Suppressor macrophage treated with lipopolysaccharide for 1 hour (primary cell): ENCODE measurements at regions not wholly inside any gene's neighbourhood (a gene's known extent, or its start where the extent isn't known, plus 50 kb on each side); places are given as distances from the start of the nearest gene placed in this dataset.
"Not testable (repeated sequence)": the region's sequence is repeated elsewhere in the genome, so short reads cannot be mapped to it uniquely, and the experiment has no call there.

Source experiments
- DNase-seq, 3 donors: peaks; one replicate each; pipeline ENCODE4 v3.0.0-alpha.2; 2020 to 2022

DNA sequence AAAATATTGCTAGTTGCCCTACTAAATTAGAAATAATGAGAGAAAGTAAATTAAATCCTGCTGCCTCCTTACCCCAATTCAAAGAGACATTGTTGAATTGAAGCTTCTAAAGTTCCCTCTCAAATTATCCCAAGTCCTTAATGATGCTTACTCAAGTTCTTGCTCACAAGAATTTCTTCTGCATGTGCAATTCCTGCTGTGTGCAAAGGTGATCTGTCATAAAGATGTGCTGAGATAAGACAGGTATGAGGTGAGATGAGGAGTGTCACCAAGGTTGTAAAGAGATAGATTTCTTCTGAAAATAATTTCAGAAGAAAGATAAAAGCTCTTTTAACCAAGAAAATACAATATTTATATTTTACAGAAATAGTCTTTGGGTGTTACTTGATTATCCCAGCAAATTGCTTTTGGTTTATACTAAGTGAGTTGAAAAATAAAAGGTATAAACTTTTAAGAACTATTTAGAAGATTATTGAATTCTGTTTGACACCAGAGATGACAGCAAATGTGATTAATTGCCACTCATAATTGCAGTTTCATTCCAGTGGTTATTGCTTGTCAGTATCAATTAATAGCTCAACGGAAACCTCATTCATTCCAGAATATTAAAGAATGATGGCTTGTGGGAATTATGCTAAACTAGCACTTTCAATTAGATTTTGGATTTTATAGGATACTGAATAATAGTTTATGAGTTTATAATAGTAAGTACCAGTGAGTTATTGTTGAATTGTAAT lies 674.3 kb downstream of the STK39 start:
- no peak for DNase-seq

DNA sequence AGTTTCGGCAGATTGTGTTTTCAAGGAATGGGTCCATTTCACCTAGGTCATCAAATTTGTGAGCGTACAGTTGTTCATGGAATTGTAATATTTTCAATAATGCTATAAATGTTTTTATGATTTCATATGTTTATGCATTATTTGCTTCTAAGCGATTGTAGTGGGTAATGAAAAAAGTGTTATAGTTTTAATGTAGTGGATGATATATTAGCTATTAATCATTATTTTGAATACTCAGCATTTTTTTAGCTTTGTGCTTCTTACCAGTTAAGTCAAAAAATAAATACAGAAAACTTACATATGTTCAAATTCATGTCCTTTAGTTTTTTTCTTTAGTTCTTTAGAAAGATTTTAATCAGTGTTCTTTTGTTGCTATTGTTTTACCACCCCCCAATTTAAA lies 677.0 kb downstream of the STK39 start:
- DNase-seq = no peak

DNA sequence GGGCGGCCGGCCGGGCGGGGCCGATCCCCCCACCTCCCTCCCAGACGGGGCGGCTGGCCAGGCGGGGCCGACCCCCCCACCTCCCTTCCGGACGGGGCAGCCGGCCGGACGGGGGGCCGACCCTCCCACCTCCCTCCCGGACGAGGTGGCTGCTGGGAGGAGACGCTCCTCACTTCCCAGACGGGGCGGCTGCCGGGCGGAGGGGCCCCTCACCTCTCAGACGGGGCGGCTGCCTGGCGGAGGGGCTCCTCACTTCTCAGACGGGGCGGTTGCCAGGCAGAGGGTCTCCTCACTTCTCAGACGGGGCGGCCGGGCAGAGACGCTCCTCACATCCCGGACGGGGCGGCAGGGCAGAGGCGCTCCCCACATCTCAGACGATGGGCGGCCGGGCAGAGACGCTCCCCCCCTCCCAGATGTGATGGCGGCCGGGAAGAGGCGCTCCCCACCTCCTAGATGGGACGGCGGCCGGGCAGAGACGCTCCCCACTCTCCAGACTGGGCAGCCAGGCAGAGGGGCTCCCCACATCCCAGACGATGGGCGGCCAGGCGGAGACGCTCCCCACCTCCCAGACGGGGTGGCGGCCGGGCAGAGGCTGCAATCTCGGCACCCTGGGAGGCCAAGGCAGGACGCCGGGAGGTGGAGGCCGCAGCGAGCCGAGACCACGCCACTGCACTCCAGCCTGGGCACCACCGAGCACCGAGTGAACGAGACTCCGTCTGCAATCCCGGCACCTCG lies 675.8 kb downstream of the XIRP2 start:
- DNase-seq = not testable (repeated sequence)

DNA sequence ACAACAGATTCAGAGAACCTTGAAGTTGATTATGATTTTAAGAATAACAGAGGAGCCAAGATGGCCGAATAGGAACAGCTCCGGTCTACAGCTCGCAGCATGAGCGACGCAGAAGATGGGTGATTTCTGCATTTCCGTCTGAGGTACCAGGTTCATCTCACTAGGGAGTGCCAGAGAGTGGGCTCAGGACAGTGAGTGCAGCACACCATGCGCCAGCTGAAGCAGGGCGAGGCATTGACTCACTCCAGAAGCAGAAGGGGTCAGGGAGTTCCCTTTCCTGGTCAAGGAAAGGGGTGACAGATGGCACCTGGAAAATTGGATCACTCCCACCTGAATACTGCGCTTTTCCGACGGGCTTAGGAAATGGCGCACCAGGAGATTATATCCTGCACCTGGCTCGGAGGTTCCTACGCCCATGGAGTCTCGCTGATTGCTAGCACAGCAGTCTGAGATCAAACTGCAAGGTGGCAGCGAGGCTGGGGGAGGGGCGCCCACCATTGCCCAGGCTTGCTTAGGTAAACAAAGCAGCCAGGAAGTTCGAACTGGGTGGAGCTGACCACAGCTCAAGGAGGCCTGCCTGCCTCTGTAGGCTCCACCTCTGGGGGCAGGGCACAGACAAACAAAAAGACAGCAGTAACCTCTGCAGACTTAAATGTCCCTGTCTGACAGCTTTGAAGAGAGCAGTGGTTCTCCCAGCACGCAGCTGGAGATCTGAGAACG lies 670.2 kb downstream of the XIRP2 start:
- not testable (repeated sequence) for DNase-seq

DNA sequence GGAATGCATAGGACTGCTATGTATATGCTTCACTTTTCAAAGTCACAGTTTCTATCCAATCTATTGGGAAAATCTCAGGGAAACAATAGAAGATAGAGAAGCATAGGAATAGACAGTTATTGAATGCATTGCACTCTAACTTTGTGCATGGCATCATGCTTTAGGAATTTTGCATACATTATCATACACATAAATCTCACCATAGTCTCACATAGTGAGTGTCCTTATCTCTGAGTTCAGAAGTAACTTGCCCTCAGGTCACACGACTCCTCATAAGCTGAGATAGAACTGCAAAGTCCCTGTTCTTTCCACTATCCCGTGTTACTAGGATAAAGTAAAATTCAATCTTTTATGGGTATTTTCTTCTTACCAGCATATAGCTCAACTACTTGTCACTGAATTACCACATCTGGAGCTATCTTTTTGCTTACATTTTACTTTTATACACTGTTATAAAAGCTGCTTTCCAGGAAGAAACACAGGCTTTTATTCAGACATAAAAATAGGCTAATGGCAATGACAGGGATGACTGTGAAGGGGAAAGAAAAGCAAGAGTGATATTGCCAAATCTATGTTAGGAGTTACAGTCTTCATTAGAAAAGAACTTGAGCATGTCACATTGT lies 666.9 kb downstream of the XIRP2 start:
- DNase-seq = no peak

DNA sequence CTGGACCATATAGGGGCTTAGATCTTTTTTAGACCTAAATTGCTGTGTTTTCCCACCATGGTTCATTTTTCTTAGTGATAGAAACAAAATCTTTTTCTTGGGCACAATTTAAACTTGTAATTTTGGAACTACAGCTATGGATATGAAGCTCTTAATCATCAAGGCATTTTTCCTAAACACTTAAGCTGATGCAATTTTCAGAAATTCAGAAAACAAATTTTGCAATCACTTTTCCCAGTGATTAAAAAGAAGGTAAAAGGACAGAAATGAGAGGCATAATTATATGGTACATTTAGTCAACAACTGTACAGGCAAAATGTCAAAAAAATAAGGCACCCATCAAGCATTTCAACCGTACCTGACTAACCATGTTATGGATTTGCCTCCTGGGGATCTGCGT lies 665.4 kb downstream of the XIRP2 start:
- no peak for DNase-seq

DNA sequence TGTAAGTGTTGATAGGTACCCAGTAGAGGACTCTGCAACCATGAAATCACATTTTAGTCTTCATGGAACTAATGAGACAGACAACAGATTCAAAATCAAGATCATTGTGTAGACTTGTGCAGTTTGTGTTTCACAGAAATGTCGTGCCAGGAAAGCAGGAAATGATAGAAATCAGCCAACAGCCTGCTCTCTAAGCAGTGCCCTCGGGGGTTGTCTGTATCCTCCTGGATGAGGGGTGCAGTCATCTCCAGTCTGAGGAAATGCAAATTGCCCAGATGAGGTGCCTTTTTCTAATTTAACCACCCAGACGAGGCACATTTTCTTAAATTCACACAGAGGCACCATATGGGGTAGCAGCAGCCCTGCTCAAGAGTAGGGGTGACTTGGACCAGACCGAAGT lies 663.1 kb downstream of the XIRP2 start:
- no peak for DNase-seq

DNA sequence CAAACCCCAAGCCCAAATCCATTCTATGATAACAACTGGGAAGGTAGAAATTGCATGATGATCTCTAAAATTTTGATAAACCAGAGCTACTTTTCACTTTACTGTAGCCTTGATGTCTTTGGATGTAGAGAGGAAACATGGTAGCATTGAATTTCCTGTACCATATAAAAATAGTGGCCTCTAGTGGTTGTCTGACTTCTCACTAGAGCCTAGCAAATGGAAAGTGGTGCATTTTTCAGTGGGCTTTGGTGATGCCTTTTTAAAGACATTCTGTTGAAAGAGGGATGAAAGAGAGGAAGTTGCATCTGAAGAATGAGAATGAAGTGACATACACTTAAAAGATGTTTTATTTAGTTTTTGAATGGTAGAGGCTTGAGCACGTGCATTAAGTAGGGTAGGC lies 662.2 kb downstream of the XIRP2 start:
- no peak for DNase-seq

DNA sequence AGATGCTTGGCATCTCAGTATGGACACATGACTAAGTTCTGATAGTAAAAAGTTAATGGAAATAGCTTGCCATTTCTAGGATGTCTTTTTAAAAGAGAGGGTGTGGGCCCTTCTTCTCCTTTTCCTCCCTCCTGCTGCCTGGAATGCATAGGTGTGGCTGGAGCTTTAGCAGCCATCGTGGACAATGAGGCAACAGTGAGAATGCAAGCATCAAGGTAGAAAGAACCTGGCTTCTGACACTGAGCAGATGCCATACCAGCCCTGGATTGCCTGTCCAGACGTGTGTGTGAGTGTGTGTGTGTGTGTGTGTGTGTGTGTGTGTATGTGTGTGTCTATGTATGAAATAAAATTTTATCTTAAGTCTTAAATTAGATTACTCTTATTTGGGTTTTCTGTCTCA lies 660.1 kb downstream of the XIRP2 start:
- no peak for DNase-seq

DNA sequence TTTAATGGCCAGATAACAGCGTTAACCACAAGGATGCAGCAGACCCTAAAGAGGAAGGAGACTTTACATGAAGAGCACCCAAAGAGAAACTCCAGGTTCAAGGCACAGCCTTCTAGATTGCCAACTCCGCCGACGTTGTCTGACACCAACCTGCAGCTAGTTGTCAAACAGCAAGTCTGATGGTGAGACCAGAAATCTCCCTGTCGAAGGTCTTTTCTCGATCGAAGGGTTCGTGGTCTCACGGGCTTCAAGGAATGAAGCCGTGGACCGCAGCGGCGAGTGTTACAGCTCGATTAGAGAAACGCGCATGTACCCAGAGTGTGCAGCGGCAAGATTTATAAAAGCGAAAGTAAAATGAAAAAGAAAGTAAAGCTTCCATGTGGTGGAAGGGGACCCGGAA lies 656.3 kb downstream of the XIRP2 start:
- DNase-seq = no peak

DNA sequence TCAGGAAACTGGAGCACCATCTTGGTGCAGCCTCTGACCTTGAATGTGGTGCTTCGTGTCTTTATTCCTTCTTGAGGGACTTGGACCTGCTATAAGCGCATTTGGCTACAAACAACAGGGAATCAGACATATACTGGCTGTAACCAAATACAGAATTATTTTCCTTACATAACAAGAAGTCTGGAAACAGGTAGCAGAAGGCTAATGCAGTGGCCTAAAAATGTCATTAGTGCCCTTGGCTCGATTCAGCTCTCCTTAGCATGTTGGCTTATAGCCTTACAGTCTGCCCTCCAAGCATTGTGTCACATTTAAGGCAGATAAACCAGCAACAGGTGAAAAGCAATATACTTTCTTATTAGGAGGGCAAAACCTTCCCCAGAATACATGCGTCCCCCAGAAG lies 655.4 kb downstream of the XIRP2 start:
- DNase-seq = no peak

DNA sequence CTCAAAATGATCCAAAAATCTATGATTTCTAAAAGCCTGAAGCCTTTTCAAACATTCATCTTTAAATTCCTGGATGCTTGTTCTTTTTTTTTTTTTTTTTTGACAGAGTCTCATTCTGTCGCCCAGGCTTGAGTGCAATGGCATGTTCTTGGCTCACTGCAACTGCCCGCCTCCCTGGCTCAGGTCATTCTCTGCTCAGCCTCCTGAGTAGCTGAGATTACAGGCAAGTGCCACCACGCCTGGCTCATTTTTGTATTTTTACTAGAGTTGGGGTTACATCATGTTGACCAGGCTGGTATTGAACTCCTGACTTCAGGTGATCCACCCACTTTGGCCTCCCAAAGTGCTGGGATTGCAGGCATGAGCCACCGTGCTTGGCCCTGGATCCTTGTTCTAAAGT lies 649.5 kb downstream of the XIRP2 start:
- no peak for DNase-seq

DNA sequence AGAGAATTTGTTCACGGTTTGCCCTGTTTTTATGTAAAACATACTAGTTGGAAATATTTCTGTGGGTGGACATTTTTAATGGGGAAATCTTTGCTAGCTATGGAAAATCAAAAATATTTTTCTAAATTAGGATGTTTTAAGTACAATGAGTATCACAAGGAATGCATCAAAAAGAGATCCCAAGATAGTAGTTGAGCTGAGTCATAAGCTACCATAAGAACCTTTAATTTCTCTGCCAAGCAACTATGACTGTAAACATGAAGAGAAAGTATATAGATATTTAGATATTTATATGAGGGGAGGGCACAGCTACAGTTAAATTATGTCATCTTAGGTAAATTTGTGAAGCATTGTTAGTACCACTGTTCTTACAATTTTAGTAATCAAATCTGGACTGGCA lies 646.2 kb downstream of the XIRP2 start:
- no peak for DNase-seq

DNA sequence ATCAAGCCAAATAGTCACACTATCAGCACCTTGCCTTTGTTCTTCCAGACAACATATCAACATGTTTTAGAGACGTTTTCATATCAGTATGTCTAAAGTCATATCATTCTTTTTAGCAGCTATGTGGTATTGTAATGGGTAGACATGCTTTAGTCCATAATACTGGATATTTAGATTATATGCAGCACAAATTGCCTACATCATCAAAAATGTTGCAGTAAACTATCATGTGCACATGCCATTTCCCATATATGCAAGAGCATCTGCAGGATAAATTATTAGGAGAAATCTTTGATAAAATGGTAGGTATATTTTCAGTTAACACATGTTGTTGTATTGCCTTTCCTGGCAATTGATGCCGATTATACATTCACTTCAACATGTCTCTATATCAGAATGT lies 636.5 kb downstream of the XIRP2 start:
- no peak for DNase-seq

DNA sequence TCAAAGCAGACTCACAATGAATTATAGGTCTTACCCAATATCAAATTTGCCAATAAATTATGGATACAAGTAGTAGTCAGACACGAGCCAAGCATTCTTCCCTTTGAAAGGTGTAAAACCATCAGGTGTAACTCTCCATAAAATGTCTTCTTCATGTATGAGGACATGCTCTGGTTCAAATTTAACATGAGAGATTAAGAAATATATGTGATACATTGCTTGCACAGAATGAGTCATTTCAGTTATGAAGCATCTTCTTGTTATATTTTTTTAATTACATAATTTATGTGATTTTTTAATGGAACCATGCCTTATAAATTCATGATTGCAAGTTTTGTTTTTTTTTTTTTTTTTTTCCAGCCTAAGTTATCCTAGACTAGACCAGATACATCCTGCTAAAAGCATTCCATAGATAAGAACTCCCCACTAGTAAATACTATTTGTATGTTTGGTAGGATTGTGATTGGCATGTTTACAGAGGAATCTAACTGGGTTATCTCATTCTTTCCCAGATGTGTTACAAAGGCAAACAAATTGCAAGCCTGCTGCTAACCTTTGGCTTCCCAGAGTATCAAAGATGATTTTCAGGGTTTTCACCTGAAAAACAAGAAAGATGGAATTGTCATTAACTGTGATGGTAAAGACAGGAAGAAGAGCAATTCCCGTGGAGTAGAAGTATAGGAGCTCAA lies 621.9 kb downstream of the XIRP2 start:
- DNase-seq = no peak

DNA sequence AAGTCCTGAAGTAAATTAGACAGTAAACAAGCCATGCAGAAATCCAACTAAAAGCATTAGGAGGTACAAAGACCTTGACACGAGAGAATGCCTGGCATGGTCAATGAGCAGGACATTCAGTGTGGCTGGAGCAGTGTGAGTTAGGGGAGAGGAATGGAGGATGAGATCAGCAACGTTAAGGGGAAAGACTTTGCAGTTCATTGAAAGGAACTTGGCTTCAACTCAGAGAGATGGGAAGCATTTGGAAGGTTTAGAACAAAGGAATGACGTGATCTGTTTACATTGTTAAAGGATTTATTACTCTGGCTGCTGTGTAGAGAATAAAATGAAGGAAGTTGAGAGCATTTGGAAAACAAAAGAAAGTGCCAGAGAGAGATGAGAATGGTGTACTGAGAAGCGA lies 621.3 kb downstream of the XIRP2 start:
- no peak for DNase-seq

DNA sequence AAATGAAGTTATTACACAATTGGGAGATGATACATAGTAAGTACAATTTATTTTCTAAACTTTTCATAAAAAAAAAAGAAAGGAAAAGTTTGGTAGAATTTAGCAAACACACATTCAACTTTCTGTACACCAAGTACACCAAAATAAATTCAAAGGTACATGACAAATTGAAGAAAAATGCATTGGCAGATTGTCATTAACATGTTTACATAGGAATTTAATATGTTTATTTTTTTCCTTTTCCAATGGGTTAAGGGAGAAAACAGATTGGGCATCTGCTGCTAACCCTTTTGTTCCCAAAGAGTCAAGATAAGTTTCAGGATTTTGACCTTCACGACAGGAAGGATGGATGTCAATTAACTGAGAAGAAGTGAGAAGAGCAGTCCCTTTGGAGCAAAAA lies 620.4 kb downstream of the XIRP2 start:
- DNase-seq = no peak

DNA sequence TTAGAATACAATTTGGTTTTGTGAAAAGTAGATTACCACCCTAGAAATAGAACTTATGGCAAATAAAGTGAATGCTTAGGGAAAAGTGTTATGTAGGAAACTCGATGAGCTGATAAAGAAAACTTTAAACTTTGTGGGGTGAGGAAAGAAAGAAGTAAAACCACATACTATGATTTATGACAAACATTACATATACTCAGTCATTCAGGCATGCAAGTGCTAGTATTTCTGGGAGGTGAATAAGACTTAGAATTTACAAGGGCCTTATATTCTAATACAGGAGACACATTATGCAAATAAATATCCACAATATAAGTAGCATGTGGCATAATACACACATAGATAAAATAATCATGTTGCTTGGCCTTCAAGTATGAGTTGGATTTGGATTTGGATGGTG lies 618.1 kb downstream of the XIRP2 start:
- no peak for DNase-seq

DNA sequence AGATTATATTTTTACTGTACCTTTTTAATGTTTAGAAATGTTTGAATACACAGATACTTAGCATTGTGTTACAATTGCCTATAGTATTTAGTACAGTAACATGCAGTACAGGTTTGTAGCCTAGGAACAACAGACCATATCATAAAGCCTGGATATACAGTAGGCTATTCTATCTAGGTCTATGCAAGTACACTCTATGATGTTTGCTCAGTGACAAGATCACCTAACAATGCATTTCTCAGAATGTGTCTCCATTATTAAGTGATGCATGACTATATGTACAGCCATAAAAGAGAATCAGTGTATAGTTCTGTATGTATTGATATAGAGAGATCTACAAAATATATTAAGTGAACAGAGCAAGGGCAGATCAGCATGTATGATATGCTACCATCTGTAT lies 616.4 kb downstream of the XIRP2 start:
- DNase-seq = no peak

DNA sequence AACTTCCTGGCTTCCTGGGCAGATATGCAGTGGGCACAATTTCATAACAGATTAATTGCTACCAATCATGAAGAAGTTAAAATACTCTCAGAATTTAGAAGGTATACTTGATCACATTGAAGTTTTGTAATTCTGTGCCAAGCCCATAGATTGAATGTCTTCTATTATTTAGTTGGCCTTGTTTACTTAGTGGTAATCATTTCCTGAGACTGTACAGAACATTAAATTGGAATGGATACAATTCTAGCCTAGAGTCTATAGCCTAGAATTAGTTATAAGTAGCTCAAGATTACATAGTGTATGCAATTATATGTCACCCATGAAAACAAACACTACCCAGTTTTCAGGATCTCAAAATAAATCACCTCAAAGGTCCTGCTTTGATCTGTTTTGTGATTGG lies 615.8 kb downstream of the XIRP2 start:
- DNase-seq = no peak

DNA sequence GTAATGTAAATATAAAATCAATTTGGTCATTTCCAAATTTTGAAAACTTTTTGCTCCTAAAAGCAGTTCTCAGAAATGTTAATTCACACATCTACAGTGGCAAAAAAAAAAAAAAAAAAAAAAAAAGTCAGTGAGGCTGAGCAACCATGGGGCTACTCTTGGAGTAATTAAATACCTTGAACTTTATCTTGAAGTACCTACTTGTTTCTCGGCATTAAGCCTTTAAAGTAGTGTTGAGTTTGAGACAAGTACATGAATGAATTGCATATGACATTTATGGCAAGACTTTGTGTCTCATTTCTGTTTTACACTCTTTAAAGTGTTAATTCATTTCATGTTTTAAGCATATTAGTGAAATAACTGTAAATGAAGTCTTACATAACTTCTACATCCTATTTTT lies 613.3 kb downstream of the XIRP2 start:
- DNase-seq = no peak

DNA sequence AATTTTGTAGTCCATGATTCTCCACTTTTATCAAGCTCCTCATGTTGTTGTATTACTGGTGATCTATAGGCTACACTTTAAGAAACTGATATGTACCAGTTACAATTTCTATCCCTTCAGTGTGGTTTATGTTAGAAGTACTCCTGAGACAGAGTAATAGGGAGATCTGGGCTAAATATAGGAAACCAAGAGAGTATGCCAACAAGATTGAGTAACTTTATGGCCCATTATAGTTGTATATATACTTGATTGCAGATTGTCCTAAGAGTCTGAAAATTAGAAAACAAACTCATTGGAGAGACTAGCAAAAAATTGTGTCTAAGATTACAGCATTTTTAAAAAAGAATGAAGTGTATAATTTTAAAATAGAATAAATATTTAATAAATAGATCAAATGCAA lies 605.6 kb downstream of the XIRP2 start:
- DNase-seq = no peak

DNA sequence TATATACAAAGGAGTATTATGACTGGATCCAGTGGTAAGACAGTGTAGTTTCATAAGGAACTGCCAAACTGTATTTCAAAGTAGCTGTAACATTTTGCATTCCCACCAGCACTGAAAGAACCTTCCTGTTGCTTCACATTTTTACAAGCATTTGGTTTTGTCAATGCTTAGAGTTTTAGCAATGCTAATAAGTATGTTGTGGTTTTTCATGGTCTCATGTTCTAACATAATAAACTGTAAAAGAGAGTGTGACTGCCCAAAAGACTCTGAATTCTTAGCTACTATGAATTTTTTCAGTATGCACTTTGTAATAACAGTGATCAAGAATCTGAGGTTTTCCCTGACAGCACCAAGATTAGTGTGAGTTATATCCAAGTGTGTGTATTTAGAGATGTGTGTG lies 604.2 kb downstream of the XIRP2 start:
- no peak for DNase-seq
